ENCODE measurements at regions not wholly inside any gene's neighbourhood (a gene's known extent, or its start where the extent isn't known, plus 50 kb on each side); places are given as distances from the start of the nearest gene placed in this dataset.

DNA sequence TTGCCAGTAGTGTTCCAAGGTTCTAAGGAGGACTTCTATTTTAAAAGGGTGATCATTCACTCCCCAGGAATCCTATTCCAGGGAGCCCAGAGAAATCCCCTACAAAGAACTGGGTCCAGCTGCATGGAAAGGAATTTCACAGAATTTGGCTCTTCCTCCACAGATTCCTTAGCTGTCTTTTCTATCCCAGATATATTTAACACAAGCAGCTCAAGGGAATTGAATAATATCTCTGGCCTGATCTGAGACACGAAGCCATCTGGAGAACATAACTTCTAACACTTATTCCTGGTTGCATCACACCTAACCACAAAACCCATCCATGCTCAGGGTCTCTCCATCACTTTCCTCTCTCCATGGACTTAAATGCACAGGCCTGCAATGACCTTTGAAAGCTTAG is 306.7 kb upstream of the ACVR2A start:
- H3K79me1 ChIP-seq (replicated peaks; ENCODE audit: low read length, poor library complexity, severe bottlenecking) = no peaks in the 10 kb centered on the region
- no peak overlapping the region for H2BK120ac ChIP-seq (ENCODE audit: low read depth, low read length)
- no peak overlapping the region for H4K8ac ChIP-seq (ENCODE audit: low read length)
- H2AK5ac ChIP-seq (ENCODE audit: low read length, severe bottlenecking) = no peak overlapping the region
- H3K27me3 ChIP-seq (ENCODE audit: control insufficient read depth in 1 of 2, insufficient read depth in 1 of 2, low read length in 2 of 2) = no peaks in the 10 kb centered on the region
- no peaks in the 10 kb centered on the region for H3K36me3 ChIP-seq (ENCODE audit: control insufficient read depth in 1 of 2, insufficient read depth in 2 of 2, low read depth in 1 of 2, low read length in 2 of 2)
- no peak overlapping the region for H3K14ac ChIP-seq (ENCODE audit: low read length in 2 of 2)
- no peak overlapping the region for H2AFZ ChIP-seq (ENCODE audit: low read depth, low read length)
- peak overlapping the region; percentile 47 for H3K9ac ChIP-seq (ENCODE audit: low read length)
- H2BK12ac ChIP-seq (ENCODE audit: low read length in 2 of 2) = no peak overlapping the region
- no peak overlapping the region for H3K4ac ChIP-seq (ENCODE audit: low read depth in 1 of 2, low read length in 2 of 2)
- H3K4me1 ChIP-seq (ENCODE audit: control insufficient read depth, insufficient read depth, low read depth, low read length) = no peaks in the 10 kb centered on the region
- no peak overlapping the region for H3K4me2 ChIP-seq (ENCODE audit: low read length, poor library complexity, severe bottlenecking)
- H3K9me3 ChIP-seq (ENCODE audit: control insufficient read depth, low read length) = no peaks in the 10 kb centered on the region
- H4K91ac ChIP-seq (ENCODE audit: low read length) = no peak overlapping the region
- no peak overlapping the region for H3K4me3 ChIP-seq (ENCODE audit: insufficient read depth in 1 of 2, low read depth in 1 of 2, low read length in 2 of 2)
- no peak overlapping the region for H3K18ac ChIP-seq (ENCODE audit: low read depth in 1 of 2, low read length in 2 of 2)
- 15% methylated on average over 1 of the region's 1 CpG for WGBS
- DNase-seq = peak; percentile 82
- H2BK15ac ChIP-seq (ENCODE audit: low read depth, poor library complexity, severe bottlenecking) = no peak overlapping the region
- H3K27ac ChIP-seq (ENCODE audit: low read length, poor library complexity, severe bottlenecking) = no peak overlapping the region
- H3K23ac ChIP-seq (ENCODE audit: low read length in 2 of 2) = no peak overlapping the region
- no peak overlapping the region for H2BK5ac ChIP-seq (ENCODE audit: low read depth, low read length, poor library complexity, severe bottlenecking)

DNA sequence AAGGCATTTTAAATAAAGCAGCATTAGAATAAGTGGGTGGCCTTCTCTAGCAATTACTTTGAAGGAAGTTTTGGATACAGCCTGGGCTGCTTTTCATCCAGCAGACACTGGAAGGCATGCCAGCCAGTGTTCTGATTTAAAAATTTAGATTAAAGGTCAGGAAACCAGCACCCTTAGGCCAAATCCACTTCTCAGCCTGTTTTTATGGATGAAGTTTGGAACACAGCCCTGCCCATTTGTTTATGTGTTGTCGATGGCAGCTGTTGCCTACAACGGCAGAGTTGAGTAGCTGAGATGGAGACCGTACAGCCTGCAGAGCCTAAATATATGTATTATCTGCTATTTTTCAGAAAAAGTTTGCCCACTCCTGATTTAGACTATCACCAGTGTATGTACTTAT is 313.6 kb upstream of the ACVR2A start:
- Histone ChIP-seq H2BK12ac (ENCODE audit: low read length in 2 of 2) (no peak overlapping the region), H3K18ac (ENCODE audit: low read depth in 1 of 2, low read length in 2 of 2) (no peak overlapping the region), H4K91ac (ENCODE audit: low read length) (no peak overlapping the region), H3K36me3 (ENCODE audit: control insufficient read depth in 1 of 2, insufficient read depth in 2 of 2, low read depth in 1 of 2, low read length in 2 of 2) (no peaks in the 10 kb centered on the region), H2BK15ac (ENCODE audit: low read depth, poor library complexity, severe bottlenecking) (no peak overlapping the region), H3K27ac (ENCODE audit: low read length, poor library complexity, severe bottlenecking) (no peak overlapping the region), H2BK120ac (ENCODE audit: low read depth, low read length) (no peak overlapping the region), H3K4me2 (ENCODE audit: low read length, poor library complexity, severe bottlenecking) (no peak overlapping the region), H3K23ac (ENCODE audit: low read length in 2 of 2) (no peak overlapping the region), H2AFZ (ENCODE audit: low read depth, low read length) (no peak overlapping the region), H3K27me3 (ENCODE audit: control insufficient read depth in 1 of 2, insufficient read depth in 1 of 2, low read length in 2 of 2) (no peaks in the 10 kb centered on the region), H3K14ac (ENCODE audit: low read length in 2 of 2) (no peak overlapping the region), H2BK5ac (ENCODE audit: low read depth, low read length, poor library complexity, severe bottlenecking) (no peak overlapping the region), H3K4me1 (ENCODE audit: control insufficient read depth, insufficient read depth, low read depth, low read length) (no peaks in the 10 kb centered on the region), H3K79me1 (replicated peaks; ENCODE audit: low read length, poor library complexity, severe bottlenecking) (no peaks in the 10 kb centered on the region), H3K4me3 (ENCODE audit: insufficient read depth in 1 of 2, low read depth in 1 of 2, low read length in 2 of 2) (no peak overlapping the region), H3K9me3 (ENCODE audit: control insufficient read depth, low read length) (no peaks in the 10 kb centered on the region), H4K8ac (ENCODE audit: low read length) (no peak overlapping the region), H3K4ac (ENCODE audit: low read depth in 1 of 2, low read length in 2 of 2) (no peak overlapping the region), H2AK5ac (ENCODE audit: low read length, severe bottlenecking) (no peak overlapping the region), H3K9ac (ENCODE audit: low read length) (no peak overlapping the region)
- no peak for DNase-seq
- WGBS = 57% methylated on average over 1 of the region's 3 CpGs

DNA sequence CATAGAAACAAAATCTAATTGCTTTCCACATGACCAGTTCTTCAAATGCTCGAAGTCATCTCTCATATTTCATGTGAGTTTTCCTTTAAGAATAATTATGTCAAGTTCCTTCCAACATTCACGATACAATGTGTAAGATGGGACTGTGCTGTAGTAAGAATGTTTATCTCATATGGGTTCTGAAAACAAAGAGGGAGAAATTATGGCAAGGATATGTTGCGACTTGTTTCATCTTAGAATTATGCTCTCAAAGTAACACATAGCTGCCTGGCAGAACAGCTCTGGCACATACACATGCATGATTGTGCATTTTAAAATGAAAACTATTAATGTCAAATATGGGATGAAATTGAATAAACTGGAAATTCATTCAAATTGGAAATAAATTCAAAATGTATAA is 314.8 kb upstream of the ACVR2A start:
- H3K79me1 ChIP-seq (replicated peaks; ENCODE audit: low read length, poor library complexity, severe bottlenecking) = no peaks in the 10 kb centered on the region
- H3K4me1 ChIP-seq (ENCODE audit: control insufficient read depth, insufficient read depth, low read depth, low read length) = no peaks in the 10 kb centered on the region
- no peak overlapping the region for H2BK5ac ChIP-seq (ENCODE audit: low read depth, low read length, poor library complexity, severe bottlenecking)
- no peaks in the 10 kb centered on the region for H3K27me3 ChIP-seq (ENCODE audit: control insufficient read depth in 1 of 2, insufficient read depth in 1 of 2, low read length in 2 of 2)
- no peak overlapping the region for H3K23ac ChIP-seq (ENCODE audit: low read length in 2 of 2)
- no peak overlapping the region for H2BK15ac ChIP-seq (ENCODE audit: low read depth, poor library complexity, severe bottlenecking)
- H3K27ac ChIP-seq (ENCODE audit: low read length, poor library complexity, severe bottlenecking) = no peak overlapping the region
- H2BK12ac ChIP-seq (ENCODE audit: low read length in 2 of 2) = no peak overlapping the region
- H3K4me3 ChIP-seq (ENCODE audit: insufficient read depth in 1 of 2, low read depth in 1 of 2, low read length in 2 of 2) = no peak overlapping the region
- DNase-seq = no peak
- H3K36me3 ChIP-seq (ENCODE audit: control insufficient read depth in 1 of 2, insufficient read depth in 2 of 2, low read depth in 1 of 2, low read length in 2 of 2) = no peaks in the 10 kb centered on the region
- WGBS = 93% methylated on average over 3 of the region's 3 CpGs
- no peak overlapping the region for H3K4ac ChIP-seq (ENCODE audit: low read depth in 1 of 2, low read length in 2 of 2)
- no peak overlapping the region for H2AK5ac ChIP-seq (ENCODE audit: low read length, severe bottlenecking)
- H4K91ac ChIP-seq (ENCODE audit: low read length) = no peak overlapping the region
- no peak overlapping the region for H2AFZ ChIP-seq (ENCODE audit: low read depth, low read length)
- H3K9ac ChIP-seq (ENCODE audit: low read length) = no peak overlapping the region
- no peak overlapping the region for H2BK120ac ChIP-seq (ENCODE audit: low read depth, low read length)
- no peak overlapping the region for H3K4me2 ChIP-seq (ENCODE audit: low read length, poor library complexity, severe bottlenecking)
- no peak overlapping the region for H4K8ac ChIP-seq (ENCODE audit: low read length)
- no peak overlapping the region for H3K18ac ChIP-seq (ENCODE audit: low read depth in 1 of 2, low read length in 2 of 2)
- H3K14ac ChIP-seq (ENCODE audit: low read length in 2 of 2) = no peak overlapping the region
- no peaks in the 10 kb centered on the region for H3K9me3 ChIP-seq (ENCODE audit: control insufficient read depth, low read length)

DNA sequence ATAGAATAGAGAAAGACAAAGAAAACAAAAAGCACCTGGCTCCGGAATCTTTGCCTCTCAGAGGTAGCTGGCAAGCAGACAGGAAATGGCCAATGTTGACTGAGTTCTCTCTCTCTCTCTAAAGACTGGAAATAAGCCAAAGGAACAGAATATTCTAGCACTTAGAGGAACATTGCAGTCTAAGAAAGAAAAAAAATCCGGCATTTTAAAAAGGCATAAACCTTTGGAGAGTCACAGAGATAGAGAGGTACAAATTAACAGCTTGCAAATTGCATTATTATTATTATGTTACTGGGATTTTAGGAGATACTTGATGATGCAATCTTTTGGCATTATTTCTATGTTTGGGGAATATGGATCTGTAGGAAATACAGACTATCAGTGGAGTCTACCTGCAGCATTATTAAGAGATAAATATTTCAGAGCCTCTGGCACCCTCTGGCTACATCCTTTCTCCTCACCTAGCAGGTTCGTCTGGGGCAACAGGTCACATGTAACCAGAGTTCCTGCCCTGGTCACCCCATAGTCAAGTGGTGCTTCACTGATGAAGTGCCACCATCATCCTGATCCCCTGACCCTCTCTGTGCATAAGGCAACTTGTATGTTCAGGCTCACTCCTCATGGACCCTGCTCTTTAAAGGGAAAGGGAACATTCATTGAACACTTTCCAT is 318.9 kb upstream of the ACVR2A start:
- Histone ChIP-seq H2AFZ (ENCODE audit: low read depth, low read length) (no peak overlapping the region), H2BK15ac (ENCODE audit: low read depth, poor library complexity, severe bottlenecking) (no peak overlapping the region), H3K9ac (ENCODE audit: low read length) (no peak overlapping the region), H2BK12ac (ENCODE audit: low read length in 2 of 2) (no peak overlapping the region), H3K14ac (ENCODE audit: low read length in 2 of 2) (no peak overlapping the region), H3K36me3 (ENCODE audit: control insufficient read depth in 1 of 2, insufficient read depth in 2 of 2, low read depth in 1 of 2, low read length in 2 of 2) (no peaks in the 10 kb centered on the region), H2BK120ac (ENCODE audit: low read depth, low read length) (no peak overlapping the region), H3K4ac (ENCODE audit: low read depth in 1 of 2, low read length in 2 of 2) (no peak overlapping the region), H3K79me1 (replicated peaks; ENCODE audit: low read length, poor library complexity, severe bottlenecking) (no peaks in the 10 kb centered on the region), H3K18ac (ENCODE audit: low read depth in 1 of 2, low read length in 2 of 2) (no peak overlapping the region), H2AK5ac (ENCODE audit: low read length, severe bottlenecking) (no peak overlapping the region), H3K9me3 (ENCODE audit: control insufficient read depth, low read length) (peaks cover 3% of the 10 kb centered on the region), H2BK5ac (ENCODE audit: low read depth, low read length, poor library complexity, severe bottlenecking) (no peak overlapping the region), H3K4me1 (ENCODE audit: control insufficient read depth, insufficient read depth, low read depth, low read length) (no peaks in the 10 kb centered on the region), H3K27me3 (ENCODE audit: control insufficient read depth in 1 of 2, insufficient read depth in 1 of 2, low read length in 2 of 2) (no peaks in the 10 kb centered on the region), H3K23ac (ENCODE audit: low read length in 2 of 2) (no peak overlapping the region), H3K27ac (ENCODE audit: low read length, poor library complexity, severe bottlenecking) (no peak overlapping the region), H3K4me3 (ENCODE audit: insufficient read depth in 1 of 2, low read depth in 1 of 2, low read length in 2 of 2) (no peak overlapping the region), H4K91ac (ENCODE audit: low read length) (no peak overlapping the region), H3K4me2 (ENCODE audit: low read length, poor library complexity, severe bottlenecking) (no peak overlapping the region), H4K8ac (ENCODE audit: low read length) (no peak overlapping the region)
- DNase-seq = no peak
- WGBS = 68% methylated on average over 3 of the region's 3 CpGs
